22Rv1 (cell line): ENCODE measurements at regions not wholly inside any gene's neighbourhood (a gene's known extent, or its start where the extent isn't known, plus 50 kb on each side); places are given as distances from the start of the nearest gene placed in this dataset.

Experiments
- CTCF ChIP-seq: fragments of 450-650 bp; IDR thresholded peaks from 2 replicates; pipeline ENCODE4 v1.5.1; 2017; ENCODE audit warnings: mild to moderate bottlenecking
- ZFX ChIP-seq: fragments of 450-650 bp; IDR thresholded peaks from 2 replicates; pipeline ENCODE4 v1.6.1; 2017; ENCODE audit warnings: antibody characterized with exemption, borderline replicate concordance

DNA sequence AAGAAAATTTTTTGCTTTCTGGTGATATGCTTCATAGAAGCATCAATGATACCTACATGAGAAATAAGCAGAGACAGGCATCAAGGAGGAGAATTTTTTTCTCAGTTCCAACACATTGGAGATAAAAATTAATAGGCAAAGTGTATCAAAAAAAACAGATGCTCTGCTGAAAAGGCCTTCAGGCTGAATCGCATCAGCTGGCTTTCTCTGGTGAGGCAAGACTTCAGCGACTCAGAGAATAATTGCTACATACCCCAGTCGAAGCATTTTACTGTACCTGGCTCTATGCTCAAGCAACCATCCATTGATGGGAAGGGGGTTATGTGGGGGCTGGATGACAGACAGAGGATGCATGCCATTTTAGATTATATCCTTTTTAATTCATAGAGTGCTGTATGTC, 415.1 kb downstream of the TFAP2A start:
- TF ChIP-seq CTCF (no peak), ZFX (no peak)
